ENCODE measurements at regions not wholly inside any gene's neighbourhood (a gene's known extent, or its start where the extent isn't known, plus 50 kb on each side); places are given as distances from the start of the nearest gene placed in this dataset.
"Not testable (repeated sequence)": the region's sequence is repeated elsewhere in the genome, so short reads cannot be mapped to it uniquely, and the experiment has no call there.

DNA sequence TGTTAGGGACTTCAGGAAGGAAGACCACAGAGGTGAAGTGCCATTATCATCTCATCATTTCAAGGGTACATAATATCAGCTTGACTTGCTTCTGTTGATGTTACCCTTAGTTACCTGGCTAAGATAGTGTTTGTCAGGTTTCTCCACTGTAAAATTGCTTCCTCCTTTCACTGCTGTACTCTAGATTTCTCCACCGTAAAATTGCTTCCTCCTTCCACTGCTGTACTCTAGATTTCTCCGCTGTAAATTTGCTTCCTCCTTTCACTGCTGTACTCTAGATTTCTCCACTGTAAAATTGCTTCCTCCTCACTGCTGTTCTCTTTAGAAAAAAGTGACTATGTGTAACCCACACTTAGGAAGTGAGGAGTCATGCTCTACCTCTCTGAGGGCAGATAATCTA lies 1460.3 kb downstream of the SUCLG1 start:
- H3K36me3 ChIP-seq, result no peaks in the 10 kb centered on the region
- TF ChIP-seq CTCF (IDR thresholded peaks at IDR 0.05), result no peak
- H3K4me3 ChIP-seq, result no peak overlapping the region
- no peaks in the 10 kb centered on the region for H3K9me3 ChIP-seq
- intact Hi-C loops (cut with DNase I), result no loop called here
- DNase-seq (no peak), ATAC-seq (no peak)
- H3K27ac ChIP-seq, result no peak overlapping the region
- no peaks in the 10 kb centered on the region for H3K4me1 ChIP-seq
- no peaks in the 10 kb centered on the region for H3K27me3 ChIP-seq (ENCODE audit: low read depth)

DNA sequence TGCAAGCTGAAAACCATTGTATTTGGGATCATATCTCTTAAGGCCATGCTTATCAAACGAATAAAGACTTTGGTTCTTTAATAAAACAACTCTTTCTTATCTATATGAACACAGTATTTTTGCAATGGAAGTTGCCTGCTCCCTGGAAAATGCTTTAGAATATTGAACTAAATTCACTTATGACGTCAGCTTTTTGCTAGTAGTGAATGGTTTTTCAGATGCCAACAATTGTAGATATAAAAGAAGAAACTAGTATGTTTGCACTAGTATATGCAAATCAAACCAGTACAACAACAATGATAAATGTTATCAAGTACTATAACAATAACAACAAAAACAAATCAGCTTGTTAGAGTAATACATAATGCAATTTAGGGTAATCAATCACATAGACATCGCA lies 1462.9 kb downstream of the SUCLG1 start:
- no peak overlapping the region for H3K4me3 ChIP-seq

GRCh38 chr2:82994151-82994550 lies 1464.9 kb downstream of the SUCLG1 start:
- Histone ChIP-seq H3K27me3 (ENCODE audit: low read depth) (no peaks in the 10 kb centered on the region), H3K4me1 (no peaks in the 10 kb centered on the region), H3K4me3 (no peak overlapping the region), H3K36me3 (no peaks in the 10 kb centered on the region), H3K9me3 (no peaks in the 10 kb centered on the region), H3K27ac (no peak overlapping the region)
- DNase-seq (no peak), ATAC-seq (no peak)
- TF ChIP-seq CTCF (IDR thresholded peaks at IDR 0.05), result no peak
- intact Hi-C loops (cut with DNase I), result no loop called here

More for the DNA sequence above, 1462.9 kb downstream of the SUCLG1 start:
- DNase-seq (no peak), ATAC-seq (no peak)
- H3K27ac ChIP-seq, result no peak overlapping the region
- H3K9me3 ChIP-seq, result no peaks in the 10 kb centered on the region
- no peak for TF ChIP-seq CTCF (IDR thresholded peaks at IDR 0.05)
- intact Hi-C loops (cut with DNase I), result no loop called here
- H3K4me1 ChIP-seq, result no peaks in the 10 kb centered on the region
- no peaks in the 10 kb centered on the region for H3K36me3 ChIP-seq
- H3K27me3 ChIP-seq (ENCODE audit: low read depth), result no peaks in the 10 kb centered on the region

DNA sequence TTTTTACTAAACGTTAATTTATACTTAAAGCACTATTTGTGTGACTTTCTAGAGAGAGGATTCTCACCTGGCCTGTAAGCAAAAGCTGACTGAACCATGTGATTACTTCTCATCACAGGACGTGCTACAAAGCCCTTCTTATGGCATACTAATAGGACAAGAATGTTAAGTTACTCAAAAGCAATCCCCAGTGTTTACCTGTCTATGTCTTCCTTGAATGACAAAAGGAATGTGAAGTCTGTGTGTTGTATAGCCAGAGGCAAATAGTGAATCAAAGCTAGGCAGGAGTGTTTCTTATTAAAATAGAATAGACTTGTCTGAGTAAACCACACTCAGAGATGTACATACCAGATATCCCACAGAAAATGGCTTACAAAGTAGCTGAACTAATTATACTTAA lies 1465.5 kb downstream of the SUCLG1 start:
- Histone ChIP-seq H3K4me1 (no peaks in the 10 kb centered on the region), H3K4me3 (no peak overlapping the region), H3K9me3 (no peaks in the 10 kb centered on the region), H3K36me3 (no peaks in the 10 kb centered on the region), H3K27me3 (ENCODE audit: low read depth) (no peaks in the 10 kb centered on the region), H3K27ac (no peak overlapping the region)
- ATAC-seq (no peak), DNase-seq (no peak)
- no peak for TF ChIP-seq CTCF (IDR thresholded peaks at IDR 0.05)
- intact Hi-C loops (cut with DNase I), result no loop called here

DNA sequence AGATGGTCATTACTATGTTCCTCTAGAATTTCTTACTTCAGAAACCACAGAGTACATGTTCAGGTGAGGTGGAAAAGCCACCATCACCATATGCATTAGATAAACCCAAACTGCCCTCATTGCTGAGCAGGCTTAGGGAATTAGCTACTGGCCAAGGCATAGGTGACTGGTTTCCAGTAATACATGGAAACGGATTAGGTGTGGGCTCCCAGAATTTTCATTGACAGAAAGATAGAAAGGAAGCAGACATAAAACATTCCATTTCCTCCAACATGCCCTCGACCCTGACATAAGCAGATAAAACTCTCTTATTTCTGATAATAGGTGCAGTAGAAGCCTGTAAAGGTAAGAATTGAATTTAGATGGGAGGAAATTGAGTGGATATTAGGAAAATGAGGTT lies 1466.1 kb downstream of the SUCLG1 start:
- Histone ChIP-seq H3K4me1 (no peaks in the 10 kb centered on the region), H3K27ac (no peak overlapping the region), H3K36me3 (no peaks in the 10 kb centered on the region), H3K4me3 (no peak overlapping the region), H3K27me3 (ENCODE audit: low read depth) (no peaks in the 10 kb centered on the region), H3K9me3 (no peaks in the 10 kb centered on the region)
- intact Hi-C loops (cut with DNase I), result no loop called here
- DNase-seq (no peak), ATAC-seq (no peak)
- TF ChIP-seq CTCF (IDR thresholded peaks at IDR 0.05), result no peak

GRCh38 chr2:82987706-82988105 lies 1471.4 kb downstream of the SUCLG1 start:
- H3K36me3 ChIP-seq; H3K4me1 ChIP-seq; DNase-seq; intact Hi-C loops (cut with DNase I); H3K27me3 ChIP-seq (ENCODE audit: low read depth); H3K9me3 ChIP-seq; ATAC-seq; H3K27ac ChIP-seq; H3K4me3 ChIP-seq: not testable (repeated sequence)
